Panc1 (cell line): ENCODE measurements at regions not wholly inside any gene's neighbourhood (a gene's known extent, or its start where the extent isn't known, plus 50 kb on each side); places are given as distances from the start of the nearest gene placed in this dataset.

Source experiments
- POLR2AphosphoS5 ChIP-seq: IDR thresholded peaks from 2 replicates; pipeline ENCODE4 v1.6.1; 2012; ENCODE audit warnings: mild to moderate bottlenecking, low read depth, low read length, moderate library complexity
- SIN3A ChIP-seq: IDR thresholded peaks from 2 replicates; pipeline ENCODE4 v1.6.1; 2012; ENCODE audit warnings: low read depth, mild to moderate bottlenecking, low read length, moderate library complexity, borderline replicate concordance; ENCODE audit not compliant: insufficient read depth
- TCF7L2 ChIP-seq: IDR thresholded peaks from 2 replicates; pipeline ENCODE4 v1.6.1; 2011; ENCODE audit warnings: mild to moderate bottlenecking, low read depth, low read length, inconsistent platforms
- TF ChIP-seq, protein P1 (sequence below): fragments of 450-650 bp; IDR thresholded peaks from 2 replicates; pipeline ENCODE4 v1.5.1; 2017; ENCODE audit warnings: mild to moderate bottlenecking
- TF ChIP-seq, protein P2 (sequence below), 2 experiments: IDR thresholded peaks; 2 replicates each; pipeline ENCODE4 v1.6.1; 2011 to 2012; ENCODE audit warnings: low read depth in 2 of 2, control low read depth in 1 of 2, low read length in 1 of 2, mild to moderate bottlenecking in 1 of 2, moderate library complexity in 1 of 2; ENCODE audit not compliant: insufficient read depth in 1 of 2

DNA sequence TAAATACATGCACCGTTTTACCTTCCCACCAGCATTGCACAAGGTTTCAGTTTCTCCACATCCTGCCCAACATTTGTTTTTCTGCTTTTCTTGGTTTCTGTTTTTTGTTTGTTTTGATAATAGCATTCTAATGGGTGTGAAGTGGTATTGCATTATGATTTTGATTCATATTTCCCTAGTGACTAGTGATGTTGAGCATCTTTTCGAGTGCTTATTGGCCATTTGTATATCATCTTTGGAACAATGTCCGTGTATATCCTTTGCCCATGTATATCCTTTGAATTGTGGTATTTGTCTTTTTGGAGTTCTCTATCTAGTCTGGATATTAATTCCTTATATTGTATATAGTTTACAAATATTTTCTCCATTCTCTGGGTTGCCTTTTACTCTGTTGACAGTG is 2914.8 kb upstream of the OR11H1 start:
- TF ChIP-seq, protein P1, sequence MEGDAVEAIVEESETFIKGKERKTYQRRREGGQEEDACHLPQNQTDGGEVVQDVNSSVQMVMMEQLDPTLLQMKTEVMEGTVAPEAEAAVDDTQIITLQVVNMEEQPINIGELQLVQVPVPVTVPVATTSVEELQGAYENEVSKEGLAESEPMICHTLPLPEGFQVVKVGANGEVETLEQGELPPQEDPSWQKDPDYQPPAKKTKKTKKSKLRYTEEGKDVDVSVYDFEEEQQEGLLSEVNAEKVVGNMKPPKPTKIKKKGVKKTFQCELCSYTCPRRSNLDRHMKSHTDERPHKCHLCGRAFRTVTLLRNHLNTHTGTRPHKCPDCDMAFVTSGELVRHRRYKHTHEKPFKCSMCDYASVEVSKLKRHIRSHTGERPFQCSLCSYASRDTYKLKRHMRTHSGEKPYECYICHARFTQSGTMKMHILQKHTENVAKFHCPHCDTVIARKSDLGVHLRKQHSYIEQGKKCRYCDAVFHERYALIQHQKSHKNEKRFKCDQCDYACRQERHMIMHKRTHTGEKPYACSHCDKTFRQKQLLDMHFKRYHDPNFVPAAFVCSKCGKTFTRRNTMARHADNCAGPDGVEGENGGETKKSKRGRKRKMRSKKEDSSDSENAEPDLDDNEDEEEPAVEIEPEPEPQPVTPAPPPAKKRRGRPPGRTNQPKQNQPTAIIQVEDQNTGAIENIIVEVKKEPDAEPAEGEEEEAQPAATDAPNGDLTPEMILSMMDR, result no peak
- TF ChIP-seq, protein P2, sequence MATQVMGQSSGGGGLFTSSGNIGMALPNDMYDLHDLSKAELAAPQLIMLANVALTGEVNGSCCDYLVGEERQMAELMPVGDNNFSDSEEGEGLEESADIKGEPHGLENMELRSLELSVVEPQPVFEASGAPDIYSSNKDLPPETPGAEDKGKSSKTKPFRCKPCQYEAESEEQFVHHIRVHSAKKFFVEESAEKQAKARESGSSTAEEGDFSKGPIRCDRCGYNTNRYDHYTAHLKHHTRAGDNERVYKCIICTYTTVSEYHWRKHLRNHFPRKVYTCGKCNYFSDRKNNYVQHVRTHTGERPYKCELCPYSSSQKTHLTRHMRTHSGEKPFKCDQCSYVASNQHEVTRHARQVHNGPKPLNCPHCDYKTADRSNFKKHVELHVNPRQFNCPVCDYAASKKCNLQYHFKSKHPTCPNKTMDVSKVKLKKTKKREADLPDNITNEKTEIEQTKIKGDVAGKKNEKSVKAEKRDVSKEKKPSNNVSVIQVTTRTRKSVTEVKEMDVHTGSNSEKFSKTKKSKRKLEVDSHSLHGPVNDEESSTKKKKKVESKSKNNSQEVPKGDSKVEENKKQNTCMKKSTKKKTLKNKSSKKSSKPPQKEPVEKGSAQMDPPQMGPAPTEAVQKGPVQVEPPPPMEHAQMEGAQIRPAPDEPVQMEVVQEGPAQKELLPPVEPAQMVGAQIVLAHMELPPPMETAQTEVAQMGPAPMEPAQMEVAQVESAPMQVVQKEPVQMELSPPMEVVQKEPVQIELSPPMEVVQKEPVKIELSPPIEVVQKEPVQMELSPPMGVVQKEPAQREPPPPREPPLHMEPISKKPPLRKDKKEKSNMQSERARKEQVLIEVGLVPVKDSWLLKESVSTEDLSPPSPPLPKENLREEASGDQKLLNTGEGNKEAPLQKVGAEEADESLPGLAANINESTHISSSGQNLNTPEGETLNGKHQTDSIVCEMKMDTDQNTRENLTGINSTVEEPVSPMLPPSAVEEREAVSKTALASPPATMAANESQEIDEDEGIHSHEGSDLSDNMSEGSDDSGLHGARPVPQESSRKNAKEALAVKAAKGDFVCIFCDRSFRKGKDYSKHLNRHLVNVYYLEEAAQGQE (IDR thresholded peaks at IDR 0.05; ENCODE audit: insufficient read depth in 1 of 2, low read depth in 2 of 2, low read length in 1 of 2), result no peak
- TF ChIP-seq POLR2AphosphoS5 (no peak), TCF7L2 (no peak), SIN3A (no peak)
